ENCODE measurements at regions not wholly inside any gene's neighbourhood (a gene's known extent, or its start where the extent isn't known, plus 50 kb on each side); places are given as distances from the start of the nearest gene placed in this dataset.

GRCh38 chr9:78826527-78826926 is 529.6 kb downstream of the PSAT1 start:
- Histone ChIP-seq H3K27ac (no peak overlapping the region), H3K4me1 (no peaks in the 10 kb centered on the region), H3K27me3 (no peaks in the 10 kb centered on the region), H3K4me3 (no peak overlapping the region), H3K36me3 (no peaks in the 10 kb centered on the region), H3K9me3 (no peaks in the 10 kb centered on the region)
- intact Hi-C loops (cut with DNase I; ENCODE audit: low total_unique reads), result no loop called here
- DNase-seq, result no peak
- no peak for TF ChIP-seq CTCF (IDR thresholded peaks at IDR 0.05)
- TF ChIP-seq POLR2A (IDR thresholded peaks at IDR 0.05), result no peak

- no peak for DNase-seq
- no peak overlapping the region for H3K27ac ChIP-seq
- intact Hi-C loops (cut with DNase I; ENCODE audit: low total_unique reads), result no loop called here
- H3K27me3 ChIP-seq, result no peaks in the 10 kb centered on the region
- H3K36me3 ChIP-seq, result no peaks in the 10 kb centered on the region
- H3K4me3 ChIP-seq, result no peak overlapping the region
- no peak for TF ChIP-seq CTCF (IDR thresholded peaks at IDR 0.05)
- TF ChIP-seq POLR2A (IDR thresholded peaks at IDR 0.05), result no peak
- no peaks in the 10 kb centered on the region for H3K9me3 ChIP-seq
- no peaks in the 10 kb centered on the region for H3K4me1 ChIP-seq
These were observed 531.6 kb downstream of the PSAT1 start for GRCh38 chr9:78828521-78828920.

DNA sequence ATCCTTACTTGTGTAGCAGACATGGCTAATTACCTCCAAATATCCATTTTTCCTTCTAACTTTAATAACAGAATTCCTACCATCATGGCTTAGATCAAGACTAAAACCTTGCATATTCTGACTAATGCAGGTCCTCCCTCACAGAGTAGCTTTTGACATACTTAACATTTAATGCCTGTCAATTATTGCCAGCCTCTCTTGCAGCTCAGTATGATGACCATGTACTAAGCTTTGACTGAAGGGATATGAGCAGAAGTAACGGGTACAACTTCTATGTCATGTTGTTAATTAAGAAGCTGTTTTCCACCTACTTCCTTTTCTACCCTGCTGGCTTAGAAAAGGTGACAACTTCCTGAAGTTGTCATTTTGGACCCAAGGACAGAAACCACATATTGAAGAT is 533.4 kb downstream of the PSAT1 start:
- no peak overlapping the region for H3K27ac ChIP-seq
- H3K4me3 ChIP-seq, result no peak overlapping the region
- H3K36me3 ChIP-seq, result no peaks in the 10 kb centered on the region
- no peaks in the 10 kb centered on the region for H3K27me3 ChIP-seq
- no peak for TF ChIP-seq CTCF (IDR thresholded peaks at IDR 0.05)
- no peak for TF ChIP-seq POLR2A (IDR thresholded peaks at IDR 0.05)
- intact Hi-C loops (cut with DNase I; ENCODE audit: low total_unique reads), result no loop called here
- no peak for DNase-seq
- H3K4me1 ChIP-seq, result no peaks in the 10 kb centered on the region
- no peaks in the 10 kb centered on the region for H3K9me3 ChIP-seq

DNA sequence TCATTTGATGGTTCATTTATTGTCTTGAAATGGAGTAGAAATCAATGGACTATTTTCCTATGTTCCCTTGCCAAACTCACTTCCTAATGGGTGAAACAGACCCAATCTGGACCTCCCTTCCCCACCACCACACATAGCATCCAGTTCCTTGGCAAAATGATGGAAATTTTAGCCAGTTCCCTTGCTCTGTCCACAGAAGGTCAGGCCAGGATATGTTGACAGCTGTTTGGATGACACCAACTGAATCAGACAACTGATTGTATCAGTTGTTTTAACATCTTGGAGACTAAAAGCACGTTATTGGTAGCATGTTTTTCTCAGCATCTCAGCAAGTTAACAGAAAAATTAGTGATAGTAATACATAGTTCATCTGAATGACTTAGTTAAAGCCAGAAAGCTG is 534.8 kb downstream of the PSAT1 start:
- H3K4me1 ChIP-seq, result no peaks in the 10 kb centered on the region
- H3K27ac ChIP-seq, result no peak overlapping the region
- H3K4me3 ChIP-seq, result no peak overlapping the region
- intact Hi-C loops (cut with DNase I; ENCODE audit: low total_unique reads), result no loop called here
- H3K36me3 ChIP-seq, result no peaks in the 10 kb centered on the region
- no peak for TF ChIP-seq CTCF (IDR thresholded peaks at IDR 0.05)
- TF ChIP-seq POLR2A (IDR thresholded peaks at IDR 0.05), result no peak
- DNase-seq, result no peak
- H3K9me3 ChIP-seq, result no peaks in the 10 kb centered on the region
- no peaks in the 10 kb centered on the region for H3K27me3 ChIP-seq

- Histone ChIP-seq H3K4me3 (no peak overlapping the region), H3K9me3 (no peaks in the 10 kb centered on the region), H3K27me3 (no peaks in the 10 kb centered on the region), H3K4me1 (no peaks in the 10 kb centered on the region), H3K27ac (no peak overlapping the region), H3K36me3 (no peaks in the 10 kb centered on the region)
- DNase-seq, result no peak
- intact Hi-C loops (cut with DNase I; ENCODE audit: low total_unique reads), result no loop called here
- TF ChIP-seq CTCF (IDR thresholded peaks at IDR 0.05), result no peak
- no peak for TF ChIP-seq POLR2A (IDR thresholded peaks at IDR 0.05)
These were observed 539.1 kb downstream of the PSAT1 start for GRCh38 chr9:78835928-78836450.

Measured in uterus (tissue), 3 donors.